Esophagus muscularis mucosa (tissue), 4 donors: ENCODE measurements at regions not wholly inside any gene's neighbourhood (a gene's known extent, or its start where the extent isn't known, plus 50 kb on each side); places are given as distances from the start of the nearest gene placed in this dataset.

Experiments used
- DNase-seq: peaks from one replicate; pipeline ENCODE4 v3.0.0-alpha.2; 2017; ENCODE audit errors: extremely low spot score
- H3K27ac ChIP-seq, 4 donors: fragments of 200-600 bp; sonication (generic); replicated peaks in 1 of 4; 1 replicate in 3 of 4; 2 replicates in 1 of 4; pipeline ENCODE4 v1.5.1; 2016 to 2019; ENCODE audit warnings: mild to moderate bottlenecking in 1 of 4
- H3K27me3 ChIP-seq, 4 donors: fragments of 200-600 bp; sonication (generic); one replicate each; pipeline versions ENCODE4 v1.5.1 to v1.6.0; 2016 to 2019
- H3K36me3 ChIP-seq, 4 donors: fragments of 200-600 bp; sonication (generic); one replicate each; pipeline ENCODE4 v1.5.1; 2016 to 2019
- H3K4me1 ChIP-seq, 4 donors: fragments of 200-600 bp; sonication (generic); one replicate each; pipeline ENCODE4 v1.5.1; 2016 to 2019
- H3K4me3 ChIP-seq, 4 donors: fragments of 200-600 bp; sonication (generic); 1 replicate in 2 of 4; 2 replicates in 2 of 4; pipeline ENCODE4 v1.5.1; 2016 to 2019; ENCODE audit warnings: mild to moderate bottlenecking in 4 of 4, moderate library complexity in 1 of 4
- H3K9me3 ChIP-seq, 4 donors: fragments of 200-600 bp; sonication (generic); 1 replicate in 3 of 4; 2 replicates in 1 of 4; pipeline ENCODE4 v1.5.1; 2016 to 2019
- CTCF ChIP-seq, 3 experiments: fragments of 200-600 bp in 2 of 3; fragments of 450-650 bp in 1 of 3; sonication (generic) in 2 of 3; IDR thresholded peaks; one replicate each; pipeline ENCODE4 v1.5.1; 2017 to 2019; ENCODE audit warnings: antibody characterized with exemption in 3 of 3, mild to moderate bottlenecking in 2 of 3, moderate library complexity in 1 of 3
- EP300 ChIP-seq: sonication (generic); formaldehyde crosslinking; IDR thresholded peaks from one replicate; pipeline ENCODE4 v1.6.1; 2017; ENCODE audit warnings: antibody characterized with exemption
- POLR2A ChIP-seq: fragments of 450-650 bp; IDR thresholded peaks from one replicate; pipeline ENCODE4 v1.6.1; 2017; ENCODE audit warnings: antibody characterized with exemption, moderate library complexity, mild to moderate bottlenecking, low read depth
- POLR2AphosphoS5 ChIP-seq, 2 donors: sonication (generic); formaldehyde crosslinking; IDR thresholded peaks; one replicate each; pipeline ENCODE4 v1.6.1; 2017; ENCODE audit warnings: antibody characterized with exemption in 2 of 2
- WGBS: methylation state at CpG from one replicate; pipeline ENCODE4 v1.1.5; 2018; 5-methylcytosine and 5-hydroxymethylcytosine counted together
- intact Hi-C: fragments of 100-400 bp; cut with DNase I; formaldehyde crosslinking; loops from one replicate; pipeline ENCODE4 v1.15.1; 2023

- Histone ChIP-seq H3K27me3 (no peaks in the 10 kb centered on the region), H3K4me1 (no peaks in the 10 kb centered on the region), H3K27ac (no peak overlapping the region), H3K9me3 (no peaks in the 10 kb centered on the region), H3K36me3 (no peaks in the 10 kb centered on the region), H3K4me3 (no peak overlapping the region)
- no peak for DNase-seq
- WGBS = 91% methylated on average over 10 of the region's 10 CpGs
- TF ChIP-seq POLR2A (no peak), POLR2AphosphoS5 (IDR thresholded peaks at IDR 0.05) (no peak), CTCF (IDR thresholded peaks at IDR 0.05) (no peak), EP300 (no peak)
- intact Hi-C loops = no loop called here
These were observed 130.5 kb upstream of the ANKRD30A start for GRCh38 chr10:36994886-36995285.

GRCh38 chr10:36989233-36989632 lies 136.2 kb upstream of the ANKRD30A start:
- H3K4me1 ChIP-seq = no peaks in the 10 kb centered on the region
- intact Hi-C loops = no loop called here
- H3K9me3 ChIP-seq = peaks cover 0 to 13% (median 4%) of the 10 kb centered on the region in 4 donors
- no peaks in the 10 kb centered on the region for H3K36me3 ChIP-seq
- TF ChIP-seq POLR2A = no peak
- no peak for TF ChIP-seq CTCF (IDR thresholded peaks at IDR 0.05)
- no peak for TF ChIP-seq EP300
- no peak for TF ChIP-seq POLR2AphosphoS5 (IDR thresholded peaks at IDR 0.05)
- DNase-seq = no peak
- WGBS = 94% methylated on average over 6 of the region's 12 CpGs
- no peak overlapping the region for H3K4me3 ChIP-seq
- peaks cover 0 to 8% (median 0%) of the 10 kb centered on the region in 4 donors for H3K27me3 ChIP-seq
- H3K27ac ChIP-seq = no peak overlapping the region

- H3K36me3 ChIP-seq = no peaks in the 10 kb centered on the region
- 72% methylated on average over 2 of the region's 2 CpGs for WGBS
- H3K4me1 ChIP-seq = no peaks in the 10 kb centered on the region
- no peak overlapping the region for H3K4me3 ChIP-seq
- no peak for DNase-seq
- TF ChIP-seq CTCF (IDR thresholded peaks at IDR 0.05) = no peak
- TF ChIP-seq POLR2A = no peak
- TF ChIP-seq POLR2AphosphoS5 (IDR thresholded peaks at IDR 0.05) = no peak
- no peak for TF ChIP-seq EP300
- no peaks in the 10 kb centered on the region for H3K9me3 ChIP-seq
- H3K27ac ChIP-seq = no peak overlapping the region
- H3K27me3 ChIP-seq = peaks cover 0 to 6% (median 0%) of the 10 kb centered on the region in 4 donors
- intact Hi-C loops = no loop called here
These were observed 178.8 kb upstream of the ANKRD30A start for GRCh38 chr10:36946598-36946997.

GRCh38 chr10:36943544-36943943 lies 181.9 kb upstream of the ANKRD30A start:
- H3K4me3 ChIP-seq = no peak overlapping the region
- WGBS = 66% methylated on average over 11 of the region's 12 CpGs
- H3K4me1 ChIP-seq = no peaks in the 10 kb centered on the region
- intact Hi-C loops = no loop called here
- no peaks in the 10 kb centered on the region for H3K36me3 ChIP-seq
- H3K27ac ChIP-seq = no peak overlapping the region
- peaks cover 0 to 9% (median 0%) of the 10 kb centered on the region in 4 donors for H3K27me3 ChIP-seq
- TF ChIP-seq CTCF (IDR thresholded peaks at IDR 0.05) (no peak), EP300 (no peak), POLR2AphosphoS5 (IDR thresholded peaks at IDR 0.05) (no peak), POLR2A (no peak)
- no peaks in the 10 kb centered on the region for H3K9me3 ChIP-seq
- DNase-seq = no peak

- Histone ChIP-seq H3K9me3 (no peaks in the 10 kb centered on the region), H3K27me3 (peaks cover 0 to 9% (median 0%) of the 10 kb centered on the region in 4 donors), H3K27ac (no peak overlapping the region), H3K36me3 (no peaks in the 10 kb centered on the region), H3K4me3 (no peak overlapping the region), H3K4me1 (no peaks in the 10 kb centered on the region)
- TF ChIP-seq EP300 (no peak), POLR2AphosphoS5 (IDR thresholded peaks at IDR 0.05) (no peak), POLR2A (no peak)
- DNase-seq = no peak
- intact Hi-C loops = no loop called here
- WGBS = 80% methylated on average over 8 of the region's 8 CpGs
These were observed 182.8 kb upstream of the ANKRD30A start for GRCh38 chr10:36942616-36943015.
